ENCODE measurements at regions not wholly inside any gene's neighbourhood (a gene's known extent, or its start where the extent isn't known, plus 50 kb on each side); places are given as distances from the start of the nearest gene placed in this dataset.

- TF ChIP-seq ZNF76 (tag by site-specific recombination; IDR thresholded peaks at IDR 0.05; ENCODE audit: borderline replicate concordance, low read depth), result no peak
- no peak for TF ChIP-seq ZNF10 (tag by site-specific recombination; IDR thresholded peaks at IDR 0.05)
- no peak for TF ChIP-seq CTCF (tag by site-specific recombination; IDR thresholded peaks at IDR 0.05)
- no peak for TF ChIP-seq ZNF776 (tag by site-specific recombination; IDR thresholded peaks at IDR 0.05; ENCODE audit: borderline replicate concordance)
- no peak for TF ChIP-seq ZNF692 (tag by site-specific recombination; IDR thresholded peaks at IDR 0.05)
- no peak for TF ChIP-seq ZNF133 (tag by site-specific recombination; IDR thresholded peaks at IDR 0.05)
- TF ChIP-seq ZNF350 (tag by site-specific recombination; IDR thresholded peaks at IDR 0.05), result no peak
- TF ChIP-seq ZNF280D (tag by site-specific recombination; IDR thresholded peaks at IDR 0.05), result no peak
- TF ChIP-seq ZNF629 (tag by site-specific recombination; IDR thresholded peaks at IDR 0.05), result no peak
- no peak for TF ChIP-seq MYNN (tag by site-specific recombination; IDR thresholded peaks at IDR 0.05; ENCODE audit: borderline replicate concordance)
- TF ChIP-seq ZBTB10 (tag by site-specific recombination; IDR thresholded peaks at IDR 0.05), result no peak
- TF ChIP-seq ZNF248 (tag by site-specific recombination; IDR thresholded peaks at IDR 0.05), result no peak
- TF ChIP-seq ZBTB7A (tag by site-specific recombination; IDR thresholded peaks at IDR 0.05; ENCODE audit: low read depth), result no peak
- TF ChIP-seq ZBTB21 (tag by site-specific recombination; IDR thresholded peaks at IDR 0.05), result no peak
Observed at GRCh38 chr2:159854481-159854880, 56.5 kb upstream of the CD302 start.

Measured in HEK293 (cell line).